ENCODE measurements at regions not wholly inside any gene's neighbourhood (a gene's known extent, or its start where the extent isn't known, plus 50 kb on each side); places are given as distances from the start of the nearest gene placed in this dataset.

- CTCF ChIA-PET: no interaction called here
- no peak overlapping the region for H3K9ac ChIP-seq (replicated peaks; ENCODE audit: extremely low read depth, insufficient read depth, low read length)
- dilution Hi-C loops (cut with MboI; ENCODE audit: extremely low pct_ligation_motif_present, low sequenced_read_pairs): no loop called here
- H3K36me3 ChIP-seq (ENCODE audit: control insufficient read depth in 2 of 2, extremely low read depth in 1 of 2, insufficient read depth in 2 of 2, low read length in 2 of 2): no peaks in the 10 kb centered on the region
- H3K4me2 ChIP-seq (ENCODE audit: insufficient read depth, low read length): no peak overlapping the region
- no peaks in the 10 kb centered on the region for H3K79me2 ChIP-seq (ENCODE audit: control insufficient read depth, insufficient read depth, low read length)
- H3K27ac ChIP-seq (ENCODE audit: insufficient read depth, low read depth, low read length): no peak overlapping the region
- TF ChIP-seq POLR2A (IDR thresholded peaks at IDR 0.05; ENCODE audit: low read depth, low read length) (no peak), EZH2 (IDR thresholded peaks at IDR 0.05; ENCODE audit: borderline replicate concordance, low read depth, low read length, severe bottlenecking) (no peak), FOS (IDR thresholded peaks at IDR 0.05; ENCODE audit: borderline replicate concordance, insufficient read depth, low read length) (no peak), MAX (IDR thresholded peaks at IDR 0.05; ENCODE audit: insufficient read depth, insufficient read length) (no peak), MYC (IDR thresholded peaks at IDR 0.05; ENCODE audit: low read depth, low read length) (no peak), CTCF (IDR thresholded peaks at IDR 0.05; ENCODE audit: extremely low read depth in 1 of 2, insufficient read depth in 1 of 2, low read depth in 1 of 2, low read length in 2 of 2) (no peak), JUN (IDR thresholded peaks at IDR 0.05; ENCODE audit: borderline replicate concordance, insufficient read depth, insufficient read length, low read depth) (no peak), POLR2AphosphoS5 (IDR thresholded peaks at IDR 0.05; ENCODE audit: insufficient read depth, low read depth, low read length) (no peak), GATA2 (IDR thresholded peaks at IDR 0.05; ENCODE audit: insufficient read depth, insufficient read length, low read depth, low read length) (no peak)
- H3K4me3 ChIP-seq (replicated peaks in 1 of 3; ENCODE audit: insufficient read depth in 1 of 3, low read depth in 1 of 3, low read length in 3 of 3): no peak overlapping the region
- BruUV-seq (replicated peaks): no TSS peak
- DNase-seq (ENCODE audit: low read depth, low spot score) (no peak), FAIRE-seq (no peak)
- POLR2A ChIA-PET: no interaction called here
- no peaks in the 10 kb centered on the region for H4K20me1 ChIP-seq (replicated peaks; ENCODE audit: control insufficient read depth, extremely low read depth, insufficient read depth, low read length)
- no peaks in the 10 kb centered on the region for H3K9me3 ChIP-seq (replicated peaks; ENCODE audit: control insufficient read depth, insufficient read depth, low read length)
- peaks cover 11% of the 10 kb centered on the region for H3K4me1 ChIP-seq (ENCODE audit: control insufficient read depth, extremely low read depth, insufficient read depth, low read length)
- intact Hi-C loops (cut with micrococcal nuclease): no loop called here
- no peak overlapping the region for H2AFZ ChIP-seq (ENCODE audit: low read depth, low read length)
- H3K9me1 ChIP-seq (replicated peaks; ENCODE audit: control insufficient read depth, extremely low read depth, insufficient read depth, low read length): no peaks in the 10 kb centered on the region
- peaks cover 0 to 2% of the 10 kb centered on the region in 2 experiments for H3K27me3 ChIP-seq (ENCODE audit: control insufficient read depth in 2 of 2, insufficient read depth in 2 of 2, low read length in 2 of 2)
Measured at GRCh38 chr5:74320526-74320925, 320.0 kb downstream of the ENC1 start.

All from endothelial cell of umbilical vein (primary cell).